ENCODE measurements at regions not wholly inside any gene's neighbourhood (a gene's known extent, or its start where the extent isn't known, plus 50 kb on each side); places are given as distances from the start of the nearest gene placed in this dataset.

GRCh38 chr9:16060436-16061129 lies 507.7 kb downstream of the CCDC171 start (continued):
- TF ChIP-seq, protein P1, sequence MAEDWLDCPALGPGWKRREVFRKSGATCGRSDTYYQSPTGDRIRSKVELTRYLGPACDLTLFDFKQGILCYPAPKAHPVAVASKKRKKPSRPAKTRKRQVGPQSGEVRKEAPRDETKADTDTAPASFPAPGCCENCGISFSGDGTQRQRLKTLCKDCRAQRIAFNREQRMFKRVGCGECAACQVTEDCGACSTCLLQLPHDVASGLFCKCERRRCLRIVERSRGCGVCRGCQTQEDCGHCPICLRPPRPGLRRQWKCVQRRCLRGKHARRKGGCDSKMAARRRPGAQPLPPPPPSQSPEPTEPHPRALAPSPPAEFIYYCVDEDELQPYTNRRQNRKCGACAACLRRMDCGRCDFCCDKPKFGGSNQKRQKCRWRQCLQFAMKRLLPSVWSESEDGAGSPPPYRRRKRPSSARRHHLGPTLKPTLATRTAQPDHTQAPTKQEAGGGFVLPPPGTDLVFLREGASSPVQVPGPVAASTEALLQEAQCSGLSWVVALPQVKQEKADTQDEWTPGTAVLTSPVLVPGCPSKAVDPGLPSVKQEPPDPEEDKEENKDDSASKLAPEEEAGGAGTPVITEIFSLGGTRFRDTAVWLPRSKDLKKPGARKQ (CRISPR knock-in tag; IDR thresholded peaks at IDR 0.05), result no peak
- no peak for TF ChIP-seq IRF2 (CRISPR knock-in tag; IDR thresholded peaks at IDR 0.05)
- TF ChIP-seq BDP1 (IDR thresholded peaks at IDR 0.05; ENCODE audit: insufficient read depth, insufficient read length), result no peak
- no peak for TF ChIP-seq ZNF24 (IDR thresholded peaks at IDR 0.05)
- no peak for TF ChIP-seq ZNF318 (IDR thresholded peaks at IDR 0.05; ENCODE audit: borderline replicate concordance in 1 of 2, low read depth in 1 of 2)
- TF ChIP-seq SMARCA5 (IDR thresholded peaks at IDR 0.05), result no peak
- no peak for TF ChIP-seq TCF7L2 (IDR thresholded peaks at IDR 0.05; ENCODE audit: low read depth, low read length)
- no peak for TF ChIP-seq ZNF174 (CRISPR knock-in tag; IDR thresholded peaks at IDR 0.05)

Data from K562 (cell line).